Uterus (tissue), 3 donors: ENCODE measurements at regions not wholly inside any gene's neighbourhood (a gene's known extent, or its start where the extent isn't known, plus 50 kb on each side); places are given as distances from the start of the nearest gene placed in this dataset.

ENCODE experiments used
- DNase-seq, 2 donors: peaks; one replicate each; pipeline ENCODE4 v3.0.0-alpha.2; 2019 to 2020
- H3K27ac ChIP-seq, 2 donors: fragments of 200-600 bp; sonication (generic); 1 replicate in 1 of 2; 2 replicates in 1 of 2; pipeline ENCODE4 v1.5.1; 2016 to 2018
- H3K27me3 ChIP-seq, 2 donors: fragments of 200-600 bp; sonication (generic); one replicate each; pipeline ENCODE4 v1.5.1; 2018 to 2019; ENCODE audit warnings: control low read depth in 1 of 2
- H3K36me3 ChIP-seq, 2 donors: fragments of 200-600 bp; sonication (generic); one replicate each; pipeline ENCODE4 v1.5.1; 2019; ENCODE audit warnings: control low read depth in 1 of 2
- H3K4me1 ChIP-seq, 2 donors: fragments of 200-600 bp; sonication (generic); one replicate each; pipeline ENCODE4 v1.5.1; 2018 to 2019; ENCODE audit warnings: control low read depth in 1 of 2
- H3K4me3 ChIP-seq, 2 donors: fragments of 200-600 bp; sonication (generic); 1 replicate in 1 of 2; 2 replicates in 1 of 2; pipeline ENCODE4 v1.5.1; 2018 to 2019; ENCODE audit warnings: mild to moderate bottlenecking in 1 of 2
- H3K9me3 ChIP-seq, 2 donors: fragments of 200-600 bp; sonication (generic); one replicate each; pipeline ENCODE4 v1.5.1; 2019; ENCODE audit warnings: control low read depth in 1 of 2
- POLR2A ChIP-seq, 2 donors: fragments of 450-650 bp; IDR thresholded peaks; one replicate each; pipeline ENCODE4 v1.6.1; 2016; ENCODE audit warnings: antibody characterized with exemption in 2 of 2, mild to moderate bottlenecking in 1 of 2, moderate library complexity in 1 of 2
- intact Hi-C: fragments of 100-400 bp; cut with DNase I; formaldehyde crosslinking; loops from one replicate; pipeline ENCODE4 v1.15.1; 2023; ENCODE audit warnings: low total_unique reads
- TF ChIP-seq, protein P1 (sequence below), 4 experiments: fragments of 200-600 bp in 2 of 4; fragments of 450-650 bp in 2 of 4; sonication (generic) in 2 of 4; IDR thresholded peaks; one replicate each; pipeline ENCODE4 v1.5.1; 2016 to 2019; ENCODE audit warnings: antibody characterized with exemption in 4 of 4, mild to moderate bottlenecking in 2 of 4, moderate library complexity in 1 of 4
- donor health status: DM: yes; HTN: yes; CAD: no.

- Histone ChIP-seq H3K27ac (no peak overlapping the region), H3K9me3 (no peaks in the 10 kb centered on the region), H3K4me1 (no peaks in the 10 kb centered on the region), H3K4me3 (no peak overlapping the region), H3K27me3 (no peaks in the 10 kb centered on the region), H3K36me3 (no peaks in the 10 kb centered on the region)
- no peak for DNase-seq
- TF ChIP-seq, protein P1, sequence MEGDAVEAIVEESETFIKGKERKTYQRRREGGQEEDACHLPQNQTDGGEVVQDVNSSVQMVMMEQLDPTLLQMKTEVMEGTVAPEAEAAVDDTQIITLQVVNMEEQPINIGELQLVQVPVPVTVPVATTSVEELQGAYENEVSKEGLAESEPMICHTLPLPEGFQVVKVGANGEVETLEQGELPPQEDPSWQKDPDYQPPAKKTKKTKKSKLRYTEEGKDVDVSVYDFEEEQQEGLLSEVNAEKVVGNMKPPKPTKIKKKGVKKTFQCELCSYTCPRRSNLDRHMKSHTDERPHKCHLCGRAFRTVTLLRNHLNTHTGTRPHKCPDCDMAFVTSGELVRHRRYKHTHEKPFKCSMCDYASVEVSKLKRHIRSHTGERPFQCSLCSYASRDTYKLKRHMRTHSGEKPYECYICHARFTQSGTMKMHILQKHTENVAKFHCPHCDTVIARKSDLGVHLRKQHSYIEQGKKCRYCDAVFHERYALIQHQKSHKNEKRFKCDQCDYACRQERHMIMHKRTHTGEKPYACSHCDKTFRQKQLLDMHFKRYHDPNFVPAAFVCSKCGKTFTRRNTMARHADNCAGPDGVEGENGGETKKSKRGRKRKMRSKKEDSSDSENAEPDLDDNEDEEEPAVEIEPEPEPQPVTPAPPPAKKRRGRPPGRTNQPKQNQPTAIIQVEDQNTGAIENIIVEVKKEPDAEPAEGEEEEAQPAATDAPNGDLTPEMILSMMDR (IDR thresholded peaks at IDR 0.05): no peak
- no peak for TF ChIP-seq POLR2A (IDR thresholded peaks at IDR 0.05)
- intact Hi-C loops: no loop called here
Measured at GRCh38 chr2:37544591-37545031, 126.8 kb downstream of the CDC42EP3 start.

GRCh38 chr2:37549598-37549997 lies 121.8 kb downstream of the CDC42EP3 start:
- H3K9me3 ChIP-seq: no peaks in the 10 kb centered on the region
- H3K27me3 ChIP-seq: no peaks in the 10 kb centered on the region
- no peak overlapping the region for H3K4me3 ChIP-seq
- TF ChIP-seq POLR2A (IDR thresholded peaks at IDR 0.05): no peak
- TF ChIP-seq, protein P1 (IDR thresholded peaks at IDR 0.05): no peak
- intact Hi-C loops: no loop called here
- DNase-seq: no peak
- no peaks in the 10 kb centered on the region for H3K36me3 ChIP-seq
- no peak overlapping the region for H3K27ac ChIP-seq
- H3K4me1 ChIP-seq: no peaks in the 10 kb centered on the region

GRCh38 chr2:37550190-37550589 lies 121.3 kb downstream of the CDC42EP3 start:
- DNase-seq: no peak
- Histone ChIP-seq H3K9me3 (no peaks in the 10 kb centered on the region), H3K27me3 (no peaks in the 10 kb centered on the region), H3K4me3 (no peak overlapping the region), H3K4me1 (no peaks in the 10 kb centered on the region), H3K27ac (no peak overlapping the region), H3K36me3 (no peaks in the 10 kb centered on the region)
- intact Hi-C loops: no loop called here
- TF ChIP-seq, protein P1 (IDR thresholded peaks at IDR 0.05): no peak
- no peak for TF ChIP-seq POLR2A (IDR thresholded peaks at IDR 0.05)

DNA sequence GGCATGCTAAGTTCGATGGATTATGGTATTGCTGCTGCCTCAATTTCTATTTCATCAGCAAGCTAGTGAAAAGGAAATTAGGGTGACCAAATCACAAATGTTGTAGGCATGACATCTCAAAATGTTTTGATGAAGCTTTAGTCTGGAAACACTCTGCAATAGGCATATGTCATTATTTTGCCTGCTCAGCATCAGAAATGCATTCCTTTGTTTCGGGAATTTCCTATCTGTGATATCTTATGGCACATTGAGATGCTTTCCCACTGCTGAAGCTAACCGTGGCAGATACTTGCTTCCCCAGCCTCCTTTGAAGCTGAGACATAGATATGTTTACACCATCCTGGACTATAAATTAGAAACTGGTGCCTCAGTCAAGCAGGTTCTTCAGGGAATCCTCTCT lies 119.7 kb downstream of the CDC42EP3 start:
- Histone ChIP-seq H3K9me3 (no peaks in the 10 kb centered on the region), H3K27me3 (no peaks in the 10 kb centered on the region), H3K4me3 (no peak overlapping the region), H3K27ac (no peak overlapping the region), H3K36me3 (no peaks in the 10 kb centered on the region), H3K4me1 (no peaks in the 10 kb centered on the region)
- DNase-seq: no peak
- intact Hi-C loops: no loop called here
- no peak for TF ChIP-seq POLR2A (IDR thresholded peaks at IDR 0.05)
- TF ChIP-seq, protein P1 (IDR thresholded peaks at IDR 0.05): no peak

DNA sequence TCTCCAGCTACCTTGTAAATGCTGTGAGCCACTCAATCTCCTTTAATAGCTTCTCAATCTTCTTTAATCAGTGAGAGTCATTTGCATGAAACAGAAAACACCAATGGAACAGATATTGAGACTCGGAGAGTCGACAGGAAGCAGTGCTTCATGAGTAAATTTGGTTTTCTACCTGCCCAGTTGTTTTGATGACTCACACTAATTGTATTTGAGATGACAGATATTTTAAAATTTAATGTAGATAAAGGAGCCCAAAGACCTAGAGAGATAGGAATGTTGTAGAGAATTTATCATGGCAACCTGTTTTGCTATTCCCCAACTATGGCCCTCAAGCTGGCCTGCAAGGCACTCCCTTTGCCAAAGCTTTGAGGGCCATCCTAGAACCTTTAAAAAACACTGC lies 119.1 kb downstream of the CDC42EP3 start:
- H3K4me3 ChIP-seq: no peak overlapping the region
- H3K27me3 ChIP-seq: no peaks in the 10 kb centered on the region
- intact Hi-C loops: no loop called here
- no peaks in the 10 kb centered on the region for H3K9me3 ChIP-seq
- no peaks in the 10 kb centered on the region for H3K4me1 ChIP-seq
- TF ChIP-seq, protein P1 (IDR thresholded peaks at IDR 0.05): no peak
- no peak for TF ChIP-seq POLR2A (IDR thresholded peaks at IDR 0.05)
- no peak overlapping the region for H3K27ac ChIP-seq
- DNase-seq: no peak
- H3K36me3 ChIP-seq: no peaks in the 10 kb centered on the region
